NCI-H2029 (cell line): ENCODE measurements at regions not wholly inside any gene's neighbourhood (a gene's known extent, or its start where the extent isn't known, plus 50 kb on each side); places are given as distances from the start of the nearest gene placed in this dataset.
"Not testable (repeated sequence)": the region's sequence is repeated elsewhere in the genome, so short reads cannot be mapped to it uniquely, and the experiment has no call there.

Source experiments
- DNase-seq: peaks from one replicate; lab custom pipeline; 2025; lab: John Stamatoyannopoulos, UW

GRCh38 chr2:117360586-117360985 lies 453.9 kb upstream of the DDX18 start:
- no peak for DNase-seq

- no peak for DNase-seq
Observed at GRCh38 chr2:117378653-117379052, 435.8 kb upstream of the DDX18 start.

- no peak for DNase-seq
Observed at GRCh38 chr2:117379928-117380327, 434.6 kb upstream of the DDX18 start.

GRCh38 chr2:117383997-117384396 lies 430.5 kb upstream of the DDX18 start:
- not testable (repeated sequence) for DNase-seq

DNA sequence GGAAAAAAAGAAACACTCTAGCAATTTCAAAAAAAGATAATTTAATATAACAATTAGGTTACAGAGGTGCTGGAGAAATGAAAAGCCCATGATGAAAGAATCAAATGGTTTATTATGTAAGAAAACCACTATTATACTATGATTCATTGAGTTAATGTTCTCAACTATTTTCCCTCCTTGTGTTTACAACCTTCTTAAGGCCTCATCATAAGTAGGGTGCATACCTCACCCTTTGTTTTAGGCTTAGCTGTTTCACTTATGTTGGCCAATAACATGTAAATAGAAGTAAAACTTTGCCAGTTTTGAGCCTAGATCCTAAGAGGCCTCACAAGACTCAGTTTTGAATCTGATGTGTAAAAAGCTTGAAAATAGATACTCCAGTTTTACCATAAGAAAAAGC lies 418.3 kb upstream of the DDX18 start:
- no peak for DNase-seq

GRCh38 chr2:117401582-117401981 lies 412.9 kb upstream of the DDX18 start:
- no peak for DNase-seq

GRCh38 chr2:117406443-117406842 lies 408.0 kb upstream of the DDX18 start:
- no peak for DNase-seq

DNA sequence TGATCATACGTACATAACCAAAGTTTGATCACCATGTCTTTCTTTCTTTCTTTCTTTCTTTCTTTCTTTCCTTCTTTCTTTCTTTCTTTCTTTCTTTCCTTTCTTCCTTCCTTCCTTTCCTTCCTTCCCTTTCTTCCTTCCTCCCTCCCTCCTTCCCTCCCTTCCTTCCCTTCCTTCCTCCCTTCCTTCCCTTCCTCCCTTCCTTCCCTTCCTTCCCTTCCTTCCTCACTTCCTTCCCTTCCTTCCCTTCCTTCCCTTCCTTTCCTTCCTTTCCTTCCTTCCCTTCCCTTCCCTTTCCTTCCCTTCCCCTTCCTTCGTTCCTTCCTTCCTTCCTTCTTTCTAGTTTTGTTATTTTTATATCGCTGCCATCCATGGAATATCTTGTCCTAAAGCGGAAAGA lies 406.7 kb upstream of the DDX18 start:
- no peak for DNase-seq

- no peak for DNase-seq
Observed at GRCh38 chr2:117409443-117409842, 405.0 kb upstream of the DDX18 start.

DNA sequence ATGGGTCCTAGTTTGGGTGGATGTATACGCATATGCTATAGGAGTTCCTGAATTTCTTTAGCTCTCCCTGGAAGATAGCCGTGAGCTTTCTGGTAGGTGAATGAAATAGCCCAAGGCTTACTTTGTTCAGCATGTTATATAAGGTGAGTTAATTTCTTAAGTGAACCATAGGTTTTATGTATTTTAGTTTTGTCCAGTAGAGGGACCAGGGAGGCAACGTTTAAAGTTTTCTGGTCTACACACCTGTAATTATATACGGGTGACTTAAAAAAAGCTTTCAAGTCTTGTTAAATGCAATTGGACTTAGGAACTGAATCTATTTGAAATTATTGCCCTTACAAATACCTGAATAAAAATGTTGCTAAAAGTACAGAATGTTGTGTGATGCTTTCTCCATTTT lies 402.5 kb upstream of the DDX18 start:
- DNase-seq, result no peak

GRCh38 chr2:117432746-117433145 lies 381.7 kb upstream of the DDX18 start:
- no peak for DNase-seq

GRCh38 chr2:117436697-117437096 lies 377.8 kb upstream of the DDX18 start:
- no peak for DNase-seq

DNA sequence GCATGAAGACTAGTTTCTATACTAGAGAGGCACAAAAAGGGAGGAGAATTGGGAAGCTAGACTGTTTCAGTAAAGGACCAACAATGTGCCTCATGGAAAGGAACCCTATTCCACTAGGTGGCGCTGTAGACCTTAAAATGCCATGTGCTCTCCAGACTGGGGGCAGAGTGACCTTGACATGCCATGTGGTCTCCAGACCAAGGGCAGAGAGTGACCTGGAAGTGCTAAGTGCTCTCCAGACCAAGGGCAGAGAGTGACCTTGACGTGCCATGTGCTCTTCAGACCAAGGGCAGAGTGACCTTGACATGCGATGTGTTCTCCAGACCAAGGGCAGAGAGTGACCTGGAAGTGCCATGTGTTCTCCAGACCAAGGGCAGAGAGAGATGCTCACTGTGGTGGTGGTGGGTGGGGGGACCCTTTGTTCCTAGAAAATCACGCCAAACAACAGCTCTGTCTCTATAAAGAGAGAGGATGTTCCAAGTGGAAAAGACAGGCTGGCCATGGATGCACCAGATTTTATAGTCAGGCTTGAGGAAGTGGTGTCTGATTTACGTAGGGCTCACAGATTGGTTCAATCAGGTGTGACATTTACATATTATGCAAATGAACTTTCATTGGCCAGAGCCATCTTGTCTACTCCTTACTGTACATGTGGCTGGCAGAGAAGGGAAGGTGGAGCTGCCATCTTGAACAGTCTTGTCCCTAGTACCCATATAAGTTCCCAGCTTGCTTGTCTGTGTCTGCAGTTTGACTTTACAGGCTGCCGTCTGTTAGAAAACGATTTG lies 344.0 kb upstream of the DDX18 start:
- DNase-seq, result no peak

DNA sequence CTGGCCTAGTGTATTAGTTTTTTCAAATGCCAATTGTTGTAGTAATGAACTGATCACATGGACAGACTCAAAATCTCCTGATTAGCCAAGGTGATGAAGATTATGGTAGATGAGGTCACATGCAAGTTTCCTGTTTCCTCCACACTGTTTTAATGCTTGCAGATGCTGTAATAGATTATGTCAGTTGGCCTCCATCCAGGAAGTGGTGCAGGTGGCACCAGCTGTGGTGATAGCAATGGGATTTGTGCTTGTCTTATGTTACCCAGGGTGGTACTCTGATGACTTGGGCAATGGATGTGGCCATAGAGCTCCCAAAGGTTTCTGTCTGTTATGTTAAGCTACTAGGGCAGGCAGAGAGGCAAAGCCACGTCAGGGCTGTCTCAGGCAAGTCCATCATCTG lies 332.9 kb upstream of the DDX18 start:
- DNase-seq, result no peak

DNA sequence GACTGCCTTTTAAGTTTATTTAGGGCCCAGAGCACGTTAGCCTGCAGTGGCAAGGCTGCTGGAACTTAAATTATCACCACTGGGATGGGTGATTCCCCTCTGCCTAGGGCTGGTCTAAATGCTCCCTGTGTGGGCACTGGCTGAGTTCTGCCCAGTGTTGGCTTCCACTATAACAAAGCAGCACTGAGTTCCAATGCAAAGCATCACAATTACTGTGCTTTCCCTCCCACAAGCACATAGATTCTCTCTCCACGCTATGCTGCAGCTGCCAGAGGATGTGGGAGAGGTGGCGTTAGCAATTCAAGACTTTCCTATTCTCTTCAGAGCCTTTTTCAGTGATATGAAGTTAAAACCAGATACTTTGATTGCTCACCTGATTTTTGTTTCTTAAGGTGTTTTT lies 328.9 kb upstream of the DDX18 start:
- no peak for DNase-seq

- DNase-seq, result no peak
Observed at GRCh38 chr2:117486081-117486480, 328.4 kb upstream of the DDX18 start.

DNA sequence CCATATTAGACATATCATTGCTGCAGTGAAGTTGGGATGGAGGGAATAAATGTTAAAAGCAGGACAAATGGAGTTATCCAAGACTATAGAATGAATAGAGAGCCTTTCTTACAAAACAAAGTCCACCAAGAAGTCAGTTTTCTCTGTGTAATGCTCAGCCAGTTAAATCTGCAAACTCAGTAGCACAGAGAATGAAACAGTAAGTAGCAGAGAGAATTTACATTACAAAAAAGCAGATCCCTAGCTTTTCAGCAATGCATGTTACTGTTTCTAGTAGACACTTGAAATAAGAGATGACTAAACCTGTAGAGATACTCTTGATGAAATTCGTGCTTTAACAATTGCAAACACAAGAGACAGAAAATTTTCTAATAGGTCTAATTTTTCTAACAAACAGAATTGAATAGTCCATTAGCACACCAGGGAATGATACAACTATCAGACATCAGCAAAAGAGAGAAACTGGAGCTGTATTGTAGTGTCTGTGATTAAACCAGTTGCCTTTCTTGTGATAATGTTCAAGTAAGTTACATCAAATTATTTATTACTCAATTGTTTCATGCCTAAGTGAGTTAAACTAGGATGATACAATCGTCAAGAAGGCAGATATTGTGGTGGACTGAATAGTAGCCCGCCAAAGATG lies 322.2 kb upstream of the DDX18 start:
- no peak for DNase-seq

- DNase-seq, result no peak
Observed at GRCh38 chr2:117500721-117501120, 313.8 kb upstream of the DDX18 start.

DNA sequence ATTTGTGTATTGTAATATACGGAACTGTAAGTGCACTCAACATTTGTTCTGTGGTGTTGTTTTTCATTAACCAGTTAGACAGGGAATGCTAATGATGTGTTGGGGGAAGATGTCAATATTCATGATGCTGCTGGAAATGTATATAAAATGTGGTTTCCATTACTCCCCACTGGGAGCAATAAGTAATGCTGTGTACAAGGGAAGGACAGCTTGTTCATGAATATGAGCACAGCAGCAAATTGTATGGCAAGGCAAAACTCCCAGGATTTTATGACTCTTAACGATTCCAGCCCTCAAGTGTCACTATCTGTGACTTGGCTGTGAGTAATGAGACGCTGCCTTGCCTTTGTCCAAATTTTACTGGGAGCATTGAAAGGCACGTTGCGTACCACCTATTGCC lies 312.4 kb upstream of the DDX18 start:
- no peak for DNase-seq

- DNase-seq, result no peak
Observed at GRCh38 chr2:117512307-117512706, 302.2 kb upstream of the DDX18 start.

- DNase-seq, result no peak
Observed at GRCh38 chr2:117514371-117514770, 300.1 kb upstream of the DDX18 start.

GRCh38 chr2:117519238-117519637 lies 295.3 kb upstream of the DDX18 start:
- no peak for DNase-seq

GRCh38 chr2:117519721-117520120 lies 294.8 kb upstream of the DDX18 start:
- no peak for DNase-seq

DNA sequence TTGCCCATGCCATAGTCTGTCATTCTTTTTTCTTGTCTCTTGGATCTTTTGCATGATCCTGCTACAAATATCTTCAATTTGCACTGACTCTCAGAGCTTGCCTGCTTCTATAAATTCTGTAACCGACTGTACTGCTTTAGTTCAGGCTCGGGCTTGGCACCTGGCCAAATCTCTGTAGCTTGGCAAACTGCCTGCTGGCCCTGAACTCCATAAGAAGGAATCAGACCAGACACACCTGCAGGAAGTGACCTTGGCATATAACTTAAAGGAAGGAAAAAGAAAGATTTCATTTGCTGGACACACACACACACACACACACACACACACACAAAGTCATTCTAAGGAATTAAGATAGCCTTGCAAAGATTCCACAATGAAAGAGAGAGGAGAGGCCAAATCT lies 291.2 kb upstream of the DDX18 start:
- peak; percentile 64 for DNase-seq
